WTC11 (cell line): ENCODE measurements at regions not wholly inside any gene's neighbourhood (a gene's known extent, or its start where the extent isn't known, plus 50 kb on each side); places are given as distances from the start of the nearest gene placed in this dataset.

Experiments used
- ATAC-seq: fragments of 200-7000 bp; cut with Tn5 transposase; 2 replicates; pipeline ENCODE4 v1.10.0; 2021; ENCODE audit warnings: mild to moderate bottlenecking, moderate library complexity
- CTCF ChIA-PET: fragments of 300-600 bp; sonication (Branson Sonifier 250); formaldehyde crosslinking; loops from one replicate; lab custom pipeline; 2021; ENCODE audit warnings: antibody characterized with exemption; lab: Charles Lee
- POLR2A ChIA-PET: fragments of 350-600 bp; sonication (Branson Sonifier 250); formaldehyde crosslinking; loops from one replicate; lab custom pipeline; 2021; ENCODE audit warnings: antibody characterized with exemption; lab: Charles Lee
- DNase-seq: peaks from one replicate; pipeline ENCODE4 v3.0.0; 2021; ENCODE audit warnings: low spot score
- H3K27ac Mint-ChIP-seq: 2 replicates; pipeline ENCODE4 v1.8.0; 2021; ENCODE audit warnings: mixed read lengths
- H3K27me3 Mint-ChIP-seq: 2 replicates; pipeline ENCODE4 v1.8.0; 2021; ENCODE audit warnings: low read depth, mild to moderate bottlenecking, moderate library complexity, mixed read lengths
- H3K36me3 Mint-ChIP-seq: 2 replicates; pipeline ENCODE4 v1.8.0; 2021; ENCODE audit warnings: mixed read lengths
- H3K4me1 Mint-ChIP-seq: 2 replicates; pipeline ENCODE4 v1.8.0; 2022; ENCODE audit warnings: mixed read lengths
- H3K4me3 Mint-ChIP-seq: 2 replicates; pipeline ENCODE4 v1.8.0; 2021; ENCODE audit warnings: mild to moderate bottlenecking, moderate library complexity, mixed read lengths
- H3K9me3 Mint-ChIP-seq: 2 replicates; pipeline ENCODE4 v1.8.0; 2021; ENCODE audit warnings: mixed read lengths
- ATF2 ChIP-seq: sonication (generic); formaldehyde crosslinking; IDR thresholded peaks from 2 replicates; pipeline ENCODE4 v1.8.1; 2022; ENCODE audit warnings: low read depth, missing genetic modification reagents, borderline replicate concordance
- CTCF ChIP-seq: fragments of 200-600 bp; IDR thresholded peaks from 2 replicates; pipeline ENCODE4 v1.8.0; 2022; ENCODE audit warnings: antibody characterized with exemption
- E2F4 ChIP-seq: sonication (generic); formaldehyde crosslinking; IDR thresholded peaks from 2 replicates; pipeline ENCODE4 v1.8.1; 2022; ENCODE audit warnings: low read depth, mild to moderate bottlenecking, moderate library complexity, missing genetic modification reagents, borderline replicate concordance
- FOXP4 ChIP-seq: sonication (generic); formaldehyde crosslinking; IDR thresholded peaks from 2 replicates; pipeline ENCODE4 v1.8.0; 2022; ENCODE audit warnings: mild to moderate bottlenecking, missing genetic modification reagents
- GABPB1 ChIP-seq: sonication (generic); formaldehyde crosslinking; IDR thresholded peaks from 2 replicates; pipeline ENCODE4 v1.8.1; 2023; ENCODE audit warnings: mild to moderate bottlenecking, missing genetic modification reagents
- SMAD3 ChIP-seq: sonication (generic); formaldehyde crosslinking; IDR thresholded peaks from 2 replicates; pipeline ENCODE4 v1.8.0; 2022; ENCODE audit warnings: missing genetic modification reagents, mild to moderate bottlenecking, borderline replicate concordance
- TCF7 ChIP-seq: sonication (generic); formaldehyde crosslinking; IDR thresholded peaks from 2 replicates; pipeline ENCODE4 v1.8.0; 2022; ENCODE audit warnings: mild to moderate bottlenecking, low read depth, missing genetic modification reagents, moderate library complexity
- ZNF138 ChIP-seq: sonication (generic); formaldehyde crosslinking; conservative IDR thresholded peaks from 2 replicates; pipeline ENCODE4 v1.8.1; 2022; ENCODE audit warnings: mild to moderate bottlenecking, moderate library complexity, missing genetic modification reagents
- ZNF219 ChIP-seq: sonication (generic); formaldehyde crosslinking; IDR thresholded peaks from 2 replicates; pipeline ENCODE4 v1.8.0; 2023; ENCODE audit warnings: missing genetic modification reagents, mild to moderate bottlenecking, borderline replicate concordance
- ZNF232 ChIP-seq: sonication (generic); formaldehyde crosslinking; IDR thresholded peaks from 2 replicates; pipeline ENCODE4 v1.8.0; 2022; ENCODE audit warnings: mild to moderate bottlenecking, missing genetic modification reagents
- ZNF423 ChIP-seq: fragments of 250-450 bp; sonication (Bioruptor Pico); IDR thresholded peaks from 2 replicates; pipeline ENCODE4 v2.1.2; 2022; ENCODE audit warnings: mild to moderate bottlenecking, moderate library complexity
- ZNF425 ChIP-seq: fragments of 250-450 bp; sonication (Bioruptor Pico); conservative IDR thresholded peaks from 2 replicates; pipeline ENCODE4 v1.9.0; 2021; ENCODE audit warnings: mild to moderate bottlenecking
- ZNF532 ChIP-seq: fragments of 250-450 bp; sonication (Bioruptor Pico); IDR thresholded peaks from 2 replicates; pipeline ENCODE4 v1.9.0; 2021; ENCODE audit warnings: mild to moderate bottlenecking, borderline replicate concordance

GRCh38 chr18:37668971-37669747 is 103.6 kb upstream of the CELF4 start (continued):
- TF ChIP-seq ZNF532 (CRISPR knock-in tag) (no peak), ZNF423 (CRISPR knock-in tag) (no peak), ZNF232 (CRISPR knock-in tag) (no peak), GABPB1 (CRISPR knock-in tag) (no peak), E2F4 (no peak)

- H3K4me3 Mint-ChIP-seq: no peak overlapping the region
- TF ChIP-seq ZNF219 (CRISPR knock-in tag) (no peak), ZNF425 (CRISPR knock-in tag) (no peak), SMAD3 (CRISPR knock-in tag) (no peak), TCF7 (no peak), ATF2 (CRISPR knock-in tag) (no peak), ZNF138 (no peak), CTCF (no peak), FOXP4 (no peak)
- TF ChIP-seq, all 79 proteins: peak for 0
- H3K4me1 Mint-ChIP-seq: peaks cover 42% of the 10 kb centered on the region
- ChIA-PET POLR2A (no interaction called here), CTCF (no interaction called here)
- DNase-seq: no peak
- no peak overlapping the region for H3K27ac Mint-ChIP-seq
- H3K27me3 Mint-ChIP-seq: no peaks in the 10 kb centered on the region; the same call in 1 of the 2 replicates
- H3K9me3 Mint-ChIP-seq: peaks cover 7% of the 10 kb centered on the region
- no peaks in the 10 kb centered on the region for H3K36me3 Mint-ChIP-seq
- no peak for ATAC-seq
These were observed 102.2 kb upstream of the CELF4 start for GRCh38 chr18:37667836-37668235.
